Astrocyte (in vitro differentiated cells and primary cell): ENCODE measurements at regions not wholly inside any gene's neighbourhood (a gene's known extent, or its start where the extent isn't known, plus 50 kb on each side); places are given as distances from the start of the nearest gene placed in this dataset.

Experiments
- DNase-seq: peaks from one replicate; pipeline ENCODE4 v3.0.0-alpha.2; 2010; ENCODE audit warnings: low read depth
- FAIRE-seq: peaks from 2 replicates; lab custom pipeline; 2011; peaks lifted over from hg19 to GRCh38; lab: Jason Lieb, UNC
- H2AFZ ChIP-seq: 2 replicates; pipeline ENCODE4 v1.6.0; 2012; ENCODE audit warnings: low read depth, low read length, inconsistent platforms
- H3K27ac ChIP-seq: 2 replicates; pipeline ENCODE4 v1.5.1; 2011; ENCODE audit warnings: low read depth, low read length, inconsistent platforms
- H3K27me3 ChIP-seq: 2 replicates; pipeline ENCODE4 v1.6.0; 2011; ENCODE audit warnings: low read length, inconsistent platforms; ENCODE audit not compliant: insufficient read depth
- H3K36me3 ChIP-seq: 2 replicates; pipeline ENCODE4 v1.5.1; 2011; ENCODE audit warnings: low read length, inconsistent platforms; ENCODE audit not compliant: insufficient read depth
- H3K4me1 ChIP-seq: 2 replicates; pipeline ENCODE4 v1.5.1; 2011; ENCODE audit warnings: low read length, inconsistent platforms; ENCODE audit not compliant: insufficient read depth
- H3K4me2 ChIP-seq: 2 replicates; pipeline ENCODE4 v1.6.0; 2012; ENCODE audit warnings: low read length, inconsistent platforms
- H3K4me3 ChIP-seq: 2 replicates; pipeline ENCODE4 v1.5.1; 2011; ENCODE audit warnings: low read depth, mild to moderate bottlenecking, low read length, inconsistent platforms; ENCODE audit not compliant: insufficient read depth
- H3K79me2 ChIP-seq: 2 replicates; pipeline ENCODE4 v1.6.0; 2012; ENCODE audit warnings: mild to moderate bottlenecking, low read length, inconsistent platforms; ENCODE audit not compliant: insufficient read depth
- H3K9ac ChIP-seq: 2 replicates; pipeline ENCODE4 v1.6.0; 2012; ENCODE audit warnings: mild to moderate bottlenecking, low read length, inconsistent platforms
- H3K9me3 ChIP-seq: 2 replicates; pipeline ENCODE4 v1.5.1; 2012; ENCODE audit warnings: low read depth, mild to moderate bottlenecking, low read length, inconsistent platforms; ENCODE audit not compliant: insufficient read depth
- H4K20me1 ChIP-seq: 2 replicates; pipeline ENCODE4 v1.6.0; 2012; ENCODE audit warnings: low read length, inconsistent platforms; ENCODE audit not compliant: insufficient read depth
- H3K27ac Mint-ChIP-seq: one replicate; pipeline ENCODE4 v1.8.0; 2021; ENCODE audit warnings: mild to moderate bottlenecking, mixed read lengths; ENCODE audit not compliant: unreplicated experiment
- H3K27me3 Mint-ChIP-seq: one replicate; pipeline ENCODE4 v1.8.0; 2021; ENCODE audit warnings: low read depth, mixed read lengths; ENCODE audit not compliant: unreplicated experiment
- H3K36me3 Mint-ChIP-seq: one replicate; pipeline ENCODE4 v1.8.0; 2021; ENCODE audit warnings: low read depth, mixed read lengths; ENCODE audit not compliant: unreplicated experiment
- H3K4me1 Mint-ChIP-seq: one replicate; pipeline ENCODE4 v1.8.0; 2021; ENCODE audit warnings: low read depth, mixed read lengths; ENCODE audit not compliant: unreplicated experiment
- H3K4me3 Mint-ChIP-seq: one replicate; pipeline ENCODE4 v1.8.0; 2021; ENCODE audit warnings: mild to moderate bottlenecking, moderate library complexity, mixed read lengths; ENCODE audit not compliant: unreplicated experiment
- H3K9me3 Mint-ChIP-seq: one replicate; pipeline ENCODE4 v1.8.0; 2021; ENCODE audit warnings: mild to moderate bottlenecking, mixed read lengths; ENCODE audit not compliant: unreplicated experiment
- CTCF ChIP-seq: IDR thresholded peaks from 2 replicates; pipeline ENCODE4 v1.5.1; 2011; ENCODE audit warnings: low read depth, mild to moderate bottlenecking, inconsistent platforms, low read length, moderate library complexity; ENCODE audit not compliant: insufficient read depth
- EZH2 ChIP-seq: IDR thresholded peaks from 2 replicates; pipeline ENCODE4 v1.6.1; 2012; ENCODE audit warnings: mild to moderate bottlenecking, low read length, inconsistent platforms; ENCODE audit not compliant: insufficient read depth

DNA sequence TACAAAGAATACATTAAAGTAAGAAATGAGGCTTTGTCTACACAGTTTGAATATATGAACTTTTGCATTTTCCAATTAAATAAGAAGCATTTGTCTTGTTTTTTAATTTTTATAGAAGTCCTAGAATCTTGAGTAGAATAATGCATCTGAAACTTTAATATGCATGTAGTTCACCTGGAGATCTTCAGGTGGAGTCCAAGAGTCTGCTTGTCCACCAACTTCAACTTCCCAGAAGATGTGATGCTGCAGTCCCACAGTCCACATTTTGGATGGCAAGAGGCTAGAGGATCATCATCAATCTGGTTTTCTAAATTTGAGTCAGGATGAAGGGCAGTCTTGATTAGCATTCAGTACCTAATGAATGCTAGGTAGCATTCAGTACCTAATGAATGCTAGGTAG is 357.6 kb upstream of the SOX2 start:
- TF ChIP-seq CTCF, result no peak
- Histone ChIP-seq H4K20me1 (no peaks in the 10 kb centered on the region), H3K9me3 (no peaks in the 10 kb centered on the region), H3K27ac (no peak overlapping the region), H3K4me1 (no peaks in the 10 kb centered on the region), H3K4me3 (no peak overlapping the region), H3K27me3 (no peaks in the 10 kb centered on the region), H3K9ac (no peak overlapping the region), H2AFZ (no peak overlapping the region), H3K4me2 (no peak overlapping the region), H3K79me2 (no peaks in the 10 kb centered on the region), H3K36me3 (no peaks in the 10 kb centered on the region)
- Mint-ChIP-seq H3K36me3 (no peaks in the 10 kb centered on the region), H3K4me1 (no peaks in the 10 kb centered on the region), H3K4me3 (no peak overlapping the region), H3K27ac (no peak overlapping the region), H3K27me3 (no peaks in the 10 kb centered on the region), H3K9me3 (no peaks in the 10 kb centered on the region)
- FAIRE-seq (no peak), DNase-seq (no peak)

GRCh38 chr3:181344331-181344730 is 354.8 kb upstream of the DNAJC19 start:
- FAIRE-seq, result no peak
- Histone ChIP-seq H3K4me1 (no peaks in the 10 kb centered on the region), H3K36me3 (no peaks in the 10 kb centered on the region), H4K20me1 (no peaks in the 10 kb centered on the region), H3K9ac (no peak overlapping the region), H3K79me2 (no peaks in the 10 kb centered on the region), H3K27ac (no peak overlapping the region), H2AFZ (no peak overlapping the region), H3K4me3 (no peak overlapping the region), H3K27me3 (no peaks in the 10 kb centered on the region), H3K9me3 (no peaks in the 10 kb centered on the region), H3K4me2 (no peak overlapping the region)
- Mint-ChIP-seq H3K9me3 (no peaks in the 10 kb centered on the region), H3K36me3 (no peaks in the 10 kb centered on the region), H3K27ac (no peak overlapping the region), H3K4me3 (no peak overlapping the region), H3K27me3 (no peaks in the 10 kb centered on the region), H3K4me1 (no peaks in the 10 kb centered on the region)
- TF ChIP-seq EZH2 (no peak), CTCF (no peak)
- DNase-seq, result no peak

DNA sequence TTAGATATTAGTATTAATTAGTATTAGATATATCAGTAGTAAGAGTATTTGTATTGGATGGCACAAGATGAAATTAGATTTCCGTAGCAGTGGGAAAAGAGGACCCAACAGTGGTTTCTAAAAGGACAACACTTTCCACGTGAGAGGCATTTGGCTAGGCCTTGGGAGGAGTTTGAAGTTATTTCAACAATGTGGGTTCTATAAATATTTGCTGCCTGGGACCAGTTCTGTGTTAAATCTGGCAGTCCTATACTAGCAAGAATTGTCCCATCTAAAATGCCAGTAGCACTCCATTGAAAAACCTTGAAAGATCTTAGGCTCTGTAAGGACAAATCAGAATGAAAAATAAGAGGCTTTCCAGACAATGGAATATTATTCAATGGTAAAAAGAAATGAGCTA is 347.1 kb upstream of the DNAJC19 start:
- Histone ChIP-seq H3K27ac (no peak overlapping the region), H3K4me1 (no peaks in the 10 kb centered on the region), H3K4me2 (no peak overlapping the region), H3K36me3 (no peaks in the 10 kb centered on the region), H2AFZ (no peak overlapping the region), H3K9ac (no peak overlapping the region), H3K79me2 (no peaks in the 10 kb centered on the region), H3K4me3 (no peak overlapping the region), H4K20me1 (no peaks in the 10 kb centered on the region), H3K9me3 (no peaks in the 10 kb centered on the region), H3K27me3 (no peaks in the 10 kb centered on the region)
- FAIRE-seq, result no peak
- no peak for TF ChIP-seq EZH2
- no peak for TF ChIP-seq CTCF
- H3K9me3 Mint-ChIP-seq, result no peaks in the 10 kb centered on the region
- H3K4me1 Mint-ChIP-seq, result no peaks in the 10 kb centered on the region
- no peak for DNase-seq
- H3K27me3 Mint-ChIP-seq, result no peaks in the 10 kb centered on the region
- no peak overlapping the region for H3K27ac Mint-ChIP-seq
- no peaks in the 10 kb centered on the region for H3K36me3 Mint-ChIP-seq
- no peak overlapping the region for H3K4me3 Mint-ChIP-seq
